ENCODE measurements at regions not wholly inside any gene's neighbourhood (a gene's known extent, or its start where the extent isn't known, plus 50 kb on each side); places are given as distances from the start of the nearest gene placed in this dataset.

GRCh38 chr21:19700476-19700875 is 1296.9 kb upstream of the TMPRSS15 start:
- TF ChIP-seq POLR2AphosphoS5 (IDR thresholded peaks at IDR 0.05) (no peak), CTCF (IDR thresholded peaks at IDR 0.05) (no peak), EP300 (IDR thresholded peaks at IDR 0.05) (no peak)
